ENCODE measurements at regions not wholly inside any gene's neighbourhood (a gene's known extent, or its start where the extent isn't known, plus 50 kb on each side); places are given as distances from the start of the nearest gene placed in this dataset.
A peak's percentile ranks its signal among the peaks of the same experiment; 100 is the strongest.

- no peak for DNase-seq
These were observed 123.7 kb downstream of the CBLL2 start for GRCh38 chrX:22396408-22396807.

DNA sequence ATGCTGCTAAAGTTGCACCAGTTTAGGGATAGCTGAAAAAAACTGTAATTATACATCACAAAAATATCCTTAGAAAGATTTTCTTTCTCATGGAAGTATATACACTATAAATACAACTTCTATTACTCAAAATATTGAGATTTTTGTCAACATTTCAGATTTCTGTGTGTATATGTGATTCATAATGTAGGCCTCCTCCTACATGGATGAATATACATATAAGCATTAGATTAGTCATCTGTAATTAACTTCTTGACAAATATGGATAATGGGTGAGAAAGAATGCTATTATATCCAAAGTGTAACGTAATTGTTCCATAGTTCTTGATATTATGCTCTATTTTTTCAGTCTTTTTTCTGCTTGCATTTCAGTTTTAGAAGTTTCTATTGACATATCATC, 124.9 kb downstream of the CBLL2 start:
- DNase-seq = no peak

- no peak for DNase-seq
These were observed 126.9 kb downstream of the CBLL2 start for GRCh38 chrX:22399437-22400192.

GRCh38 chrX:22404297-22404696, 131.6 kb downstream of the CBLL2 start:
- DNase-seq = no peak

GRCh38 chrX:22406201-22406737, 133.6 kb downstream of the CBLL2 start:
- DNase-seq = no peak

DNA sequence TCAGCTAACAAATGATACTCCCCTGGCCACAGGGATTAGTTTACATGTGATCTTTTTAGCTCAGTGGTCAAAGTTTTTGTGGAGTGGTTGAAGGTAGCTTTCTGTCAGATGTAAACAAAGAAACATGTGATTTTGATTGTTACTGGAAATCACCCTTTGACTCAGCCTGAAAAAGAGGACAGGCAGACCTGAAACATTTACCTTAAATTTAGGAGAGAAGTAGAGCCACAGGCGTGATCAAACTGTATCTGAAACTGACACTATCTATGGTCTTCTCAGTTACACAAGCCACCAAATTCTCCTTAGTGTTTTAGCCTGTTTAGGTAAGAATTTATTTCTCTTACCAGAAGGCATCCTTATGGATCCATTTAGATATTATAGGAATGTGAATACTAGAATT, 136.7 kb downstream of the CBLL2 start:
- DNase-seq = no peak

- no peak for DNase-seq
These were observed 151.6 kb downstream of the CBLL2 start for GRCh38 chrX:22424122-22424915.

GRCh38 chrX:22424919-22425318, 152.2 kb downstream of the CBLL2 start:
- DNase-seq = no peak

DNA sequence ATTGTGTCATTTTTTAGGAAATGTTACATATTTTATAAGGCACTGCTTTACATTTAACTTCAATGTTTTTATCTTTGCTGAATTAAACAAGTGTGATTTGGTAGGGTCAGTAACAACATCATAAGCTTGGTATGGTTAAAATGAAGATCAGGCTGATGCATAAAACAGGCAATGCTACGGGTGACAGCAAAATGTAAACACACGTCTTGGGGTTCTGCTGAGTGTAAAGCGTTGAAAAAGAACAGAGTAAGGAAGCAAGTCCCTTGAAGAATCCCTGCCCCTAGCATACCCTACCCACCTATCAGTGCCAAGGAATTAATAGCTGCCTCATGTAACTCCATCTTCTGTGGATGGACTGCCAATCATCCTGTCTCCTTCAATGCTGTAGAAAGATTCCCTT, 157.0 kb downstream of the CBLL2 start:
- no peak for DNase-seq

DNA sequence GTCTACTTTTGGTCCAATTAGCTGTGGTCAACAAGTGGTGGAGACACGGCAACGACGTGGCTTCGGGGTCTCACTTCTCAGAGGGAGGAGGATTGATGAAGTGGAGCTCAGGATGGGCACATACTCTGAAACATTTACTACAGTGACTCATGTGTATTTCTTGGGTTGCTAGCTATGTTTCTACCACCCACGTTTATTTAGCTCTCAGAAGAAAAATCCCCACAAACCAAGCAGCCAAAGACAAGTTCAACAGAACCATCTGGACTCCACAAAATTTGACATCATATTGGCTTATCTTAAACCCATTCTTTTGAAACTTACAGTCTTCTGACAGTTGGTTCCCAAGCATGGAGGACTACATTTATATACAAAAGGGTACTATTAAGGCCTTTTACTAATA, 158.0 kb downstream of the CBLL2 start:
- no peak for DNase-seq

DNA sequence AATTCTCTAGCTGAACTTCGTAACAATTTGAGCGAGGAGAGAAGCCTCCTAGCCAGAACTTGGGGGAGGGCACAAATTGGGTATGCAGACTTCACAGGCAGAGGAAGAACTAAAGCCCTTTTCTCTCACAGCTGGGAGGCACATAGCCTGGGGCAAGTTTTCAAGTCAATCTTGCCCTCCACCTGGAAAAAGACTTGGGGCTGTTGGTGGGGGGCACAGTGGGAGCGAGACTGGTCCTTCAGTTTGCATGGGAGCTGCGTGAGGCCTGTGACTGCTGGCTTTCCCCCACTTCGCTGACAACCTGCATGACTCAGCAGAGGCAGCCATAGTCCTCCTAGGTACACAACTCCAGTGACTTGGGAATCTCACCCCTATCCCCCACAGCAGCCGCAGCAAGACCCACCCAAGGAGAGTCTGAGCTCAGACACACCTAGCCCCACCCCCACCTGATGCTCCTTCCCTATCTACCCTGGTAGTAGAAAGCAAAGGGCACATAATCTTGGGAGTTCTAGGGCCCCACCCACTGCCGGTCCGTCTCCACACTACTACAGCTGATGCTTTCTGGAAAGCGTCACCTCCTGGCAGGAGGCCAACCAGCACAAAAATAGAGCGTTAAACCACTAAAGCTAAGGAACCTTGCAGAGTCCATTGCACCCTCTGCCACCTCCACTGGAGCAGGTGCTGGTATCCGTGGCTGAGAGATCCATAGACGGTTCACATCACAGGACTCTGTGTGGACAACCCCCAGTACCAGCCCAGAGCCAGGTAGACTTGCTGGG, 160.8 kb downstream of the CBLL2 start:
- no peak for DNase-seq

- DNase-seq = no peak
These were observed 173.2 kb downstream of the CBLL2 start for GRCh38 chrX:22445880-22446279.

DNA sequence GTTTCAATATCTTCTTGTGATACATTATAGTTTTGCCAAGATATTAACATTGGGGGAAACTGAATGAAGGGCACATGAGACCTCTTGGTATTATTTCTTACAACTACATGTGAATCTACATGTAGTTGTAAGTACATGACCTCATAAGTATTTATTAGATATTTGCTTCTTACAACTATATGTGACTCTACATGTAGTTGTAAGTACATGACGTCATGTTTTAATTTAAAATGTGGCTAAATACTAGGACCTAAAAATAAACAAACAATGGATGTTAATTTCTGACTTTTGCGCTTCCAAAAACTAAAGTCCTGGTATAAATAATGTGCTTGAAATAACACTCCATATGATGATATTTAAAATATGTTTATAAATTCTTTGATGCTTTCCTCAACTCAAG, 190.2 kb downstream of the CBLL2 start:
- DNase-seq = no peak

DNA sequence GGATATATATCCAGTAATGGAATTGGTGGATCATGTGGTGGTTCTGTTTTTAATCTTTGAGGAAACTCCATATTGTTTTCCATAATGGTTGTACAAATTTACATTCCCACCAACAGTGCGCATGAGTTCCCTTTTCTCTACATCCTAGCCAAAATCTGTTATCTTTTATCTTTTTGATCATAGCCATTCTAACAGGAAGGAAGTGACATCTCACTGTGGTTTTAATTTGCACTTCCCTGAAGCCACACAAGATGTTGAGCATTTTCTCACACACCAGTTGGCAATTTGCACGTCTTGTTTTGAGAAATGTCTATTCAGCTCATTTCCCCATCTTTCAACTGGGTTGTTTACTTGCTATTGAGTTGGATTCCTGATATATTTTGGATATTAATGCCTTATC, 194.9 kb downstream of the CBLL2 start:
- no peak for DNase-seq

GRCh38 chrX:22481436-22481835, 208.7 kb downstream of the CBLL2 start:
- DNase-seq = no peak

GRCh38 chrX:22486296-22486695, 213.6 kb downstream of the CBLL2 start:
- no peak for DNase-seq

DNA sequence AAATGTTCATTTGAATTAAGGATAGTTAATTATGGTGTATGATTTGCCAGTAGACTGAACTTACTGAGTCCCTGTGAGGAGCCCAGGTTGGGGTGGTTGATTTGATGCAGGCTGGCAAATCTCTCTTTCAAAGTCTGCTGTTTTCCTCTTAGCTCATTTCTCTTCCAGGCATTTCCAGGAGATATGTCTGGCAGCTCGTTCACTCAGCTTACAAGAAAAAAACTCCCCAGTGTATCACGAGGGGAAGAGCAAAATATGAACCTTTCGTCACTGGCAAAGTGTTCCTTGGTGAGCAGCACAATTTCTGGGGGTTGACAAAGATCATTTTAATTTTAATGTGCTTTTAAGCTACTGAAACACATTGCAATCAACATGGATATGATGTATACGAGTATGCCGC, 244.2 kb downstream of the CBLL2 start:
- no peak for DNase-seq

DNA sequence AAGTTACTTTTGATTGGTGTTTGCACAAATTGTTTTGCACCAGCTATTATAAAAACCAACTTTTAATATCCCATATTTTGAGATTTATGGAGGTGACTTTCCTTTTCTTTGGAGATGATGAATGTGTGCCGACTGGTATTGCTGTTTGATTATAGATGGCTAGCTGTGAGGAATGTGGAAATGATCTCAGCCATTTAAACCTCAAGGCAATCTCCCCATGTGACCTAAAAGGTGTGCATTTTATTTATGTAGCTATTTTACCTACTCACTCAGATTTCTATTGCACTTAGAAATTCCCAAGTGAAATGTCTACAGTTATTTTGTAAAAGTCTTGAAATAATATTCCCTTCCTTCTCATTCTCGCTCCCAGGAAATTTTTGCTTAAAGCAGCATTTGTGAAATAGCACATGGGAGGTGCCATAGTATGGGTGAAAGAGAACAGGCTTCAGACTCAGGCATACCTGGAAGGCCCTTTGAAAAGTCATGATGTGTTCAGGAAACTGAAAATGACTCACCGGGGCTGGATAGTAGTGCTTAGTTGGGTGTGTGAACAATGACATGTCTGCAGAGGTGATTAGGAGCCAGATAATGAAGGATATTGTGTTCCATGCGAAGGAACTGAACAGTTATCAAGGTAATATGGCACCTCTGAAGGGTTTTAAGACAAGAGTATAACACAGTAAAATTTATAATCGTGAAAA, 247.6 kb downstream of the CBLL2 start:
- no peak for DNase-seq

DNA sequence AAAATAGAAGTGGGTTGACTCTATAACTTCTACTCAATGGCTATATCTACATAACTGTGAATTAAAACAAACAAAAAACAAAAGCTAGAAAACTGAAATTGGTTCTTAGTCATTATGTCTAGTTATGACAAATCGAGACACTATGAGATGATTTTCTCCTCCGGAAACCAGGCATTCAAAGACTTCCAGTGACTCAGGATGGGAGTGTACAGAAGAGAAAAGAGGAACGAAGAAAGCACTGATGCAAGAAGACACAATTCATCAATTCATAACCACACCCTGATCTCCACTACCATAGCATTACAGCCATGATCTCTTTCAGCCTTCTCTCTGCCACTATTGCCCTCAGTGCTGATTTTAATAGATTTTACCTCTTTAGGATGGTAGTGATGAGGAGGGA, 253.6 kb downstream of the CBLL2 start:
- no peak for DNase-seq

GRCh38 chrX:22527302-22527701, 254.6 kb downstream of the CBLL2 start:
- DNase-seq = peak; percentile 42

DNA sequence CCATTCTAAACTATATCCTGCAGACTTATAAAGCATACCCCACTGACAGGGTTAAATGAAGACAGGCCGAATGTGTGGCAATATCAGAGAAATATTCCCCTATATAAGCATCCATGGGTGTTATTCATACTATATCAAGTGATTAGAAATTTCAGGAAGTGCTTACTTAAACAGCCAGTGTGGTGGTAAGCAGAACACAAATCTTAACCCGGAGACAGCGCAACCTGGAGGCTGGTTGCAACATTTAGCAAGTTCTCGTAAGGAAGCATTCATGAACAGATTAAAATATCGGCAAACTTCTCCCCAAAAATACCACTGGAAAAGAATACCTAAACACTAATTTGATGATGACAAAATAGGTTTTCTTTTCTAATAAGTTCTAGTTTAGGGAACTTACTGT, 261.2 kb downstream of the CBLL2 start:
- no peak for DNase-seq

GRCh38 chrX:22534643-22535042, 261.9 kb downstream of the CBLL2 start:
- no peak for DNase-seq

Measured in COR-L47 (cell line).